ENCODE measurements at regions not wholly inside any gene's neighbourhood (a gene's known extent, or its start where the extent isn't known, plus 50 kb on each side); places are given as distances from the start of the nearest gene placed in this dataset.

DNA sequence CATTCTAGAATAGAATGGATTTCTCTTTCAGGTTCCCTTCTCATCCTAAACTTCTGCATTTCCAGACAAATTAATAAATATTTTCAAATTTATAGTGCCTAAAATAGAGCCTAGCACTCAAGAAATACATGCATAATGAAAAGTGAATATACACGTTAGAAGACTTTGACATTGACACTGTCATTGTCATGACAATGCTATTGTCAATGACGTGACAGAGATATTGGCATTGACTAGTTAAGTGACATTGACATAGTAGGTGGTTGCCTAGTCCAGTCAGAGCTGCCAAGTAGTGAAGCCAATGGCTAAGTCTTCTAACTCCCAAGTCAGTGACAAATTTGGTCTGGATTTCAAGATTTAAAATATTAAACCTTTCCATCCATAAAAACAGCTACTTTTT lies 410.5 kb downstream of the LMO4 start:
- H3K4me3 ChIP-seq, result no peak overlapping the region
- H3K9me3 ChIP-seq, result no peaks in the 10 kb centered on the region
- TF ChIP-seq POLR2A (IDR thresholded peaks at IDR 0.05) (no peak), POLR2AphosphoS5 (IDR thresholded peaks at IDR 0.05) (no peak), EP300 (IDR thresholded peaks at IDR 0.05; ENCODE audit: low read depth) (no peak)
- TF ChIP-seq, protein P1, sequence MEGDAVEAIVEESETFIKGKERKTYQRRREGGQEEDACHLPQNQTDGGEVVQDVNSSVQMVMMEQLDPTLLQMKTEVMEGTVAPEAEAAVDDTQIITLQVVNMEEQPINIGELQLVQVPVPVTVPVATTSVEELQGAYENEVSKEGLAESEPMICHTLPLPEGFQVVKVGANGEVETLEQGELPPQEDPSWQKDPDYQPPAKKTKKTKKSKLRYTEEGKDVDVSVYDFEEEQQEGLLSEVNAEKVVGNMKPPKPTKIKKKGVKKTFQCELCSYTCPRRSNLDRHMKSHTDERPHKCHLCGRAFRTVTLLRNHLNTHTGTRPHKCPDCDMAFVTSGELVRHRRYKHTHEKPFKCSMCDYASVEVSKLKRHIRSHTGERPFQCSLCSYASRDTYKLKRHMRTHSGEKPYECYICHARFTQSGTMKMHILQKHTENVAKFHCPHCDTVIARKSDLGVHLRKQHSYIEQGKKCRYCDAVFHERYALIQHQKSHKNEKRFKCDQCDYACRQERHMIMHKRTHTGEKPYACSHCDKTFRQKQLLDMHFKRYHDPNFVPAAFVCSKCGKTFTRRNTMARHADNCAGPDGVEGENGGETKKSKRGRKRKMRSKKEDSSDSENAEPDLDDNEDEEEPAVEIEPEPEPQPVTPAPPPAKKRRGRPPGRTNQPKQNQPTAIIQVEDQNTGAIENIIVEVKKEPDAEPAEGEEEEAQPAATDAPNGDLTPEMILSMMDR (IDR thresholded peaks at IDR 0.05), result no peak
- H3K27me3 ChIP-seq, result no peaks in the 10 kb centered on the region
- intact Hi-C loops (cut with DNase I; ENCODE audit: low total_unique reads), result no loop called here
- no peak for DNase-seq
- no peaks in the 10 kb centered on the region for H3K4me1 ChIP-seq
- in situ Hi-C loops (cut with MboI; ENCODE audit: low pct_ligation_motif_present in 1 of 4, low pct_unique_long_range_greater_than_20kb in 1 of 4, low sequenced_read_pairs in 3 of 4), result no loop called here
- 91% methylated on average over 2 of the region's 2 CpGs for WGBS, 2 donors (ENCODE audit: low coverage in 1 of 2)
- H3K36me3 ChIP-seq, result no peaks in the 10 kb centered on the region
- H3K27ac ChIP-seq, result no peak overlapping the region

DNA sequence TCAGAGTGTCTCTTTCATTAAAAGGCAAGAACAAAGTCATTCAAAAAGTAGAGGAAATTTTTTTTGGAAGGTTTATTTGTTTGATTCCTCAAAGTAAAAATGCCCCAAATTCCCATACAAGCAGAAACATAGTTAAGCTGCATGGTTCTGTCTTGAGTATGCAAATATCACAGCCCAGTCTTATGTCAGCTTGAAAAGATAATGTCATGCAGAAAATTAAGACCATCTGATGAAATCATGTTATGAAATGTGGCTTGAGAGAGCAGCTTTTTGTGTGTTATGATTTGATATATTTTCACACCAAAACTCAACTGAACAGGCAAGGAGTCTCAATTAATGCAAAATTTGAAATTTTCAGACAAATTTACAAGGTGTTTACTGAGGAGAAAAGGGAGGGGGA lies 411.0 kb downstream of the LMO4 start:
- intact Hi-C loops (cut with DNase I; ENCODE audit: low total_unique reads), result no loop called here
- H3K4me3 ChIP-seq, result no peak overlapping the region
- H3K9me3 ChIP-seq, result no peaks in the 10 kb centered on the region
- no peak overlapping the region for H3K27ac ChIP-seq
- in situ Hi-C loops (cut with MboI; ENCODE audit: low pct_ligation_motif_present in 1 of 4, low pct_unique_long_range_greater_than_20kb in 1 of 4, low sequenced_read_pairs in 3 of 4), result no loop called here
- no peak for DNase-seq
- TF ChIP-seq POLR2A (IDR thresholded peaks at IDR 0.05) (no peak), POLR2AphosphoS5 (IDR thresholded peaks at IDR 0.05) (no peak), EP300 (IDR thresholded peaks at IDR 0.05; ENCODE audit: low read depth) (no peak)
- TF ChIP-seq, protein P1 (IDR thresholded peaks at IDR 0.05), result no peak
- H3K27me3 ChIP-seq, result no peaks in the 10 kb centered on the region
- no peaks in the 10 kb centered on the region for H3K36me3 ChIP-seq
- no peaks in the 10 kb centered on the region for H3K4me1 ChIP-seq

DNA sequence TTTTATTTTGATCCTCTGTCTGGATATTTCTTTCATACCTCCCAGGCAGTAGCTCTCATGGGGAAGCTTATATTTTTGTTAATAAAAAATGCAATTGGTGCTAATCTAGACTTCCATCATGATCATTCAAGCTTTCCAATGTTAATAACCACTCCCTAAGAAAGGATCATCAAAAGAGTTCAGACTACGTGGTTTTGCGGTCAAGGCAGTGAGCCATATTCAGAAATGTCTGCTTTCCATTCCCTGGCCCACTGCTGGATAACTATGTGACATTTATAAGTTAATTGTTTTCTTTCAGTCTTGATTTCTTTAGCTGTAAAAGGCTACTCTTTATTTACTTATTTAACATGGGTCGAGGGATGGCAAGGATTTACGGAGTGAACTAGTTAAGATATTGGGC lies 414.6 kb downstream of the LMO4 start:
- H3K27ac ChIP-seq, result no peak overlapping the region
- WGBS, 2 donors (ENCODE audit: low coverage in 1 of 2), result 66 to 83% methylated on average over 4 of the region's 4 CpGs
- H3K4me1 ChIP-seq, result no peaks in the 10 kb centered on the region

DNA sequence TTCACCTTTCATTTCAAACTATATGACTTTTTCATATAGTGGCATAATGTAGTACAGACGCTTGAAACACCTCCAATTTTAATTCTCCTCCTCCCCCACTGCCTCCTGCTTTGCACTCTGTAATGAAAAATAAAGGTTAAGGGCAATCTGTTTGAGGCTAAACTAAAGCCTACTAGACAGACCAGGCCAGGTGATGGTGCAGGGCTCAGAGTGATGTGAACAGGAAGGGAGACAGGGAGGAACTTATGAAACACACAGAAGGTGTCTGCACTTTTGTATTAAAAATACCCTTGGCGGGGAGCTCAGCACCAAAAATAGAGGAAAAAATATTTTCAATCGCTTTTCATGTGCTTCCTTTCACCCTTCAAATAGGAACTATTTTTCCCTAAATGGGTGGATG lies 415.4 kb downstream of the LMO4 start:
- intact Hi-C loops (cut with DNase I; ENCODE audit: low total_unique reads), result no loop called here

More for the DNA sequence above, 414.6 kb downstream of the LMO4 start:
- no peaks in the 10 kb centered on the region for H3K27me3 ChIP-seq
- H3K9me3 ChIP-seq, result no peaks in the 10 kb centered on the region
- in situ Hi-C loops (cut with MboI; ENCODE audit: low pct_ligation_motif_present in 1 of 4, low pct_unique_long_range_greater_than_20kb in 1 of 4, low sequenced_read_pairs in 3 of 4) (no loop called here), intact Hi-C loops (cut with DNase I; ENCODE audit: low total_unique reads) (no loop called here)
- DNase-seq, result no peak
- H3K4me3 ChIP-seq, result no peak overlapping the region
- H3K36me3 ChIP-seq, result no peaks in the 10 kb centered on the region
- TF ChIP-seq POLR2AphosphoS5 (IDR thresholded peaks at IDR 0.05), result no peak
- no peak for TF ChIP-seq EP300 (IDR thresholded peaks at IDR 0.05; ENCODE audit: low read depth)
- TF ChIP-seq, protein P1 (IDR thresholded peaks at IDR 0.05), result no peak
- TF ChIP-seq POLR2A (IDR thresholded peaks at IDR 0.05), result no peak

More for the DNA sequence above, 415.4 kb downstream of the LMO4 start:
- TF ChIP-seq EP300 (IDR thresholded peaks at IDR 0.05; ENCODE audit: low read depth), result no peak
- no peak for TF ChIP-seq POLR2AphosphoS5 (IDR thresholded peaks at IDR 0.05)
- TF ChIP-seq, protein P1 (IDR thresholded peaks at IDR 0.05), result no peak
- no peak for TF ChIP-seq POLR2A (IDR thresholded peaks at IDR 0.05)
- Histone ChIP-seq H3K36me3 (no peaks in the 10 kb centered on the region), H3K4me3 (no peak overlapping the region), H3K9me3 (no peaks in the 10 kb centered on the region), H3K27me3 (no peaks in the 10 kb centered on the region), H3K4me1 (no peaks in the 10 kb centered on the region), H3K27ac (no peak overlapping the region)
- WGBS, 2 donors (ENCODE audit: low coverage in 1 of 2), result 81 to 83% methylated on average over 3 of the region's 3 CpGs
- no peak for DNase-seq
- in situ Hi-C loops (cut with MboI; ENCODE audit: low pct_ligation_motif_present in 1 of 4, low pct_unique_long_range_greater_than_20kb in 1 of 4, low sequenced_read_pairs in 3 of 4), result no loop called here
